ENCODE measurements at regions not wholly inside any gene's neighbourhood (a gene's known extent, or its start where the extent isn't known, plus 50 kb on each side); places are given as distances from the start of the nearest gene placed in this dataset.

DNA sequence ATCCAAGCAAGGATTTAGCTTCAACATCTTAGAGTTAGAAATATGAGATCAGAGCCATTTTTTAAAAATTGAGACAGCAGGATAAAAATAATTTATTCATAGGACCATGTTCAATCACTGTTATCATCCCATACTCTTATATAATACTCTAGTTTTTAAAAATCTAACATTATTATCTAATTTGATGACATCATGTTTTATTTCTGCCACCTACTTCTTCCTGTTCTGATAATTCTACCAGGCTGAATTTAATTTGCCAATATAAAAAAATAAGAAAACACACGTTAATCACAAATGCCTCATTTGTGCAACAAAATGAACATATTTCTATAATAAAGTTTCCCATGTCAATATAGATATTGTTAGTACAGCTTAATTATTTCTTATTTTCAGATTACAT lies 621.7 kb downstream of the KCNJ3 start:
- H3K4me1 Mint-ChIP-seq = no peaks in the 10 kb centered on the region
- ATAC-seq (ENCODE audit: low read depth) = no peak
- H3K27me3 ChIP-seq (replicated peaks in 1 of 4; ENCODE audit: control extremely low read depth in 1 of 4, control insufficient read depth in 3 of 4, insufficient read depth in 4 of 4, low read length in 3 of 4) = no peaks in the 10 kb centered on the region
- H3K36me3 ChIP-seq (replicated peaks in 1 of 2; ENCODE audit: control extremely low read depth in 1 of 2, control insufficient read depth in 1 of 2, extremely low read depth in 1 of 2, insufficient read depth in 2 of 2, low read length in 1 of 2) = no peaks in the 10 kb centered on the region
- no peaks in the 10 kb centered on the region for H3K9me3 Mint-ChIP-seq (ENCODE audit: insufficient read depth)
- no peak overlapping the region for H3K27ac Mint-ChIP-seq
- H4K20me1 ChIP-seq (ENCODE audit: control insufficient read depth, insufficient read depth, low read length, poor library complexity, severe bottlenecking) = no peaks in the 10 kb centered on the region
- ChIA-PET POLR2A (no interaction called here), CTCF (no interaction called here)
- intact Hi-C loops (cut with micrococcal nuclease) = no loop called here
- H3K27ac ChIP-seq (ENCODE audit: low read length in 2 of 2) = no peak overlapping the region
- no peaks in the 10 kb centered on the region for H3K9me3 ChIP-seq (ENCODE audit: control extremely low read depth in 1 of 3, control insufficient read depth in 2 of 3, insufficient read depth in 1 of 3, low read length in 2 of 3)
- TF ChIP-seq, protein P1, sequence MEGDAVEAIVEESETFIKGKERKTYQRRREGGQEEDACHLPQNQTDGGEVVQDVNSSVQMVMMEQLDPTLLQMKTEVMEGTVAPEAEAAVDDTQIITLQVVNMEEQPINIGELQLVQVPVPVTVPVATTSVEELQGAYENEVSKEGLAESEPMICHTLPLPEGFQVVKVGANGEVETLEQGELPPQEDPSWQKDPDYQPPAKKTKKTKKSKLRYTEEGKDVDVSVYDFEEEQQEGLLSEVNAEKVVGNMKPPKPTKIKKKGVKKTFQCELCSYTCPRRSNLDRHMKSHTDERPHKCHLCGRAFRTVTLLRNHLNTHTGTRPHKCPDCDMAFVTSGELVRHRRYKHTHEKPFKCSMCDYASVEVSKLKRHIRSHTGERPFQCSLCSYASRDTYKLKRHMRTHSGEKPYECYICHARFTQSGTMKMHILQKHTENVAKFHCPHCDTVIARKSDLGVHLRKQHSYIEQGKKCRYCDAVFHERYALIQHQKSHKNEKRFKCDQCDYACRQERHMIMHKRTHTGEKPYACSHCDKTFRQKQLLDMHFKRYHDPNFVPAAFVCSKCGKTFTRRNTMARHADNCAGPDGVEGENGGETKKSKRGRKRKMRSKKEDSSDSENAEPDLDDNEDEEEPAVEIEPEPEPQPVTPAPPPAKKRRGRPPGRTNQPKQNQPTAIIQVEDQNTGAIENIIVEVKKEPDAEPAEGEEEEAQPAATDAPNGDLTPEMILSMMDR (IDR thresholded peaks at IDR 0.05) = no peak
- no peak for TF ChIP-seq EZH2 (IDR thresholded peaks at IDR 0.05; ENCODE audit: borderline replicate concordance, insufficient read depth, low read depth, low read length, poor library complexity, severe bottlenecking)
- H3K4me2 ChIP-seq (replicated peaks; ENCODE audit: low read depth, low read length, poor library complexity, severe bottlenecking) = no peak overlapping the region
- no CpG with 5 or more reads among the region's 1 CpG for WGBS (ENCODE audit: insufficient coverage)
- no peak for DNase-seq
- no peak overlapping the region for H2AFZ ChIP-seq (ENCODE audit: insufficient read depth, low read depth, low read length, poor library complexity, severe bottlenecking)
- H3K79me2 ChIP-seq (ENCODE audit: control insufficient read depth, insufficient read depth, low read length) = no peaks in the 10 kb centered on the region
- no peaks in the 10 kb centered on the region for H3K4me1 ChIP-seq (ENCODE audit: control insufficient read depth in 2 of 2, insufficient read depth in 2 of 2, low read length in 2 of 2)
- no peak overlapping the region for H3K4me3 ChIP-seq (ENCODE audit: control extremely low read depth in 1 of 5, extremely low read depth in 1 of 5, insufficient read depth in 1 of 5, low read depth in 2 of 5, low read length in 4 of 5)
- H3K27me3 Mint-ChIP-seq = no peaks in the 10 kb centered on the region
- no peak overlapping the region for H3K4me3 Mint-ChIP-seq
- H3K9ac ChIP-seq (ENCODE audit: low read length) = no peak overlapping the region

DNA sequence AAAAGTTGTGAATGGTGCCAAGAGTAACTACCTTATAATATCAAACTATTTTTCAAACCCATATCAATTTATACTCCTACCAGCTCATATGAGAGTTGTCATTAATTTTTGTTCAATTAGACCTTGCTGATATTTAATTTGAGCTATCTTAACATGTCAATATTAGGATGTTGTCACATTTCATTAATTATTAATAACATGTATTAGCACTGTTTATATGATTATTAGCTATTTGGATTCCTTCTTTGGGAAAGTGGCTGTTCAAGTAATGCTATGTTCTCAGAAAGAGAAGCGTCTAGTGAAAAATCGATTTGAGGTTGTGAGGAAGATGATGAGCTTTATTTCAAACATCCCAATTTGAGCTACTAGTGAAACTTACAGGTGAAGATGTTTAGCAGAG lies 620.2 kb downstream of the KCNJ3 start:
- no CpG with 5 or more reads among the region's 2 CpGs for WGBS (ENCODE audit: insufficient coverage)
- intact Hi-C loops (cut with micrococcal nuclease) = no loop called here

More for the DNA sequence above, 620.2 kb downstream of the KCNJ3 start:
- Histone ChIP-seq H3K9ac (ENCODE audit: low read length) (no peak overlapping the region), H2AFZ (ENCODE audit: insufficient read depth, low read depth, low read length, poor library complexity, severe bottlenecking) (no peak overlapping the region), H3K27ac (ENCODE audit: low read length in 2 of 2) (no peak overlapping the region), H3K4me1 (ENCODE audit: control insufficient read depth in 2 of 2, insufficient read depth in 2 of 2, low read length in 2 of 2) (no peaks in the 10 kb centered on the region), H3K36me3 (replicated peaks in 1 of 2; ENCODE audit: control extremely low read depth in 1 of 2, control insufficient read depth in 1 of 2, extremely low read depth in 1 of 2, insufficient read depth in 2 of 2, low read length in 1 of 2) (no peaks in the 10 kb centered on the region), H3K79me2 (ENCODE audit: control insufficient read depth, insufficient read depth, low read length) (no peaks in the 10 kb centered on the region), H4K20me1 (ENCODE audit: control insufficient read depth, insufficient read depth, low read length, poor library complexity, severe bottlenecking) (no peaks in the 10 kb centered on the region), H3K4me3 (ENCODE audit: control extremely low read depth in 1 of 5, extremely low read depth in 1 of 5, insufficient read depth in 1 of 5, low read depth in 2 of 5, low read length in 4 of 5) (no peak overlapping the region), H3K27me3 (replicated peaks in 1 of 4; ENCODE audit: control extremely low read depth in 1 of 4, control insufficient read depth in 3 of 4, insufficient read depth in 4 of 4, low read length in 3 of 4) (no peaks in the 10 kb centered on the region), H3K4me2 (replicated peaks; ENCODE audit: low read depth, low read length, poor library complexity, severe bottlenecking) (no peak overlapping the region), H3K9me3 (ENCODE audit: control extremely low read depth in 1 of 3, control insufficient read depth in 2 of 3, insufficient read depth in 1 of 3, low read length in 2 of 3) (no peaks in the 10 kb centered on the region)
- no peak for ATAC-seq (ENCODE audit: low read depth)
- Mint-ChIP-seq H3K4me1 (no peaks in the 10 kb centered on the region), H3K27ac (no peak overlapping the region), H3K27me3 (no peaks in the 10 kb centered on the region), H3K9me3 (ENCODE audit: insufficient read depth) (no peaks in the 10 kb centered on the region), H3K4me3 (no peak overlapping the region)
- ChIA-PET POLR2A (no interaction called here), CTCF (no interaction called here)
- no peak for DNase-seq
- no peak for TF ChIP-seq EZH2 (IDR thresholded peaks at IDR 0.05; ENCODE audit: borderline replicate concordance, insufficient read depth, low read depth, low read length, poor library complexity, severe bottlenecking)
- TF ChIP-seq, protein P1 (IDR thresholded peaks at IDR 0.05) = no peak

Measured in B cell (primary cell).